OCI-M1 (cell line): ENCODE measurements at regions not wholly inside any gene's neighbourhood (a gene's known extent, or its start where the extent isn't known, plus 50 kb on each side); places are given as distances from the start of the nearest gene placed in this dataset.
"Not testable (repeated sequence)": the region's sequence is repeated elsewhere in the genome, so short reads cannot be mapped to it uniquely, and the experiment has no call there.

Experiments
- DNase-seq: peaks from one replicate; lab custom pipeline; 2025; lab: John Stamatoyannopoulos, UW

- DNase-seq: no peak
Measured at GRCh38 chrX:138020941-138021340, 455.0 kb downstream of the ZIC3 start.

GRCh38 chrX:138026211-138026610, 460.3 kb downstream of the ZIC3 start:
- peak; percentile 37 for DNase-seq

- DNase-seq: no peak
Measured at GRCh38 chrX:138031715-138032114, 465.8 kb downstream of the ZIC3 start.

- peak; percentile 2 for DNase-seq
Measured at GRCh38 chrX:138034136-138034535, 468.2 kb downstream of the ZIC3 start.

GRCh38 chrX:138037548-138037947, 471.6 kb downstream of the ZIC3 start:
- DNase-seq: no peak

- no peak for DNase-seq
Measured at GRCh38 chrX:138057883-138058282, 492.0 kb downstream of the ZIC3 start.

GRCh38 chrX:138058931-138059330, 493.0 kb downstream of the ZIC3 start:
- DNase-seq: no peak

- no peak for DNase-seq
Measured at GRCh38 chrX:138067415-138067814, 501.5 kb downstream of the ZIC3 start.

GRCh38 chrX:138073626-138074025, 507.7 kb downstream of the ZIC3 start:
- DNase-seq: no peak

- DNase-seq: no peak
Measured at GRCh38 chrX:138082251-138082650, 516.3 kb downstream of the ZIC3 start.

GRCh38 chrX:138082896-138083295, 517.0 kb downstream of the ZIC3 start:
- no peak for DNase-seq

GRCh38 chrX:138110910-138111309, 545.0 kb downstream of the ZIC3 start:
- not testable (repeated sequence) for DNase-seq

- DNase-seq: no peak
Measured at GRCh38 chrX:138127314-138127713, 561.4 kb downstream of the ZIC3 start.

- peak; percentile 47 for DNase-seq
Measured at GRCh38 chrX:138128027-138128671, 562.2 kb downstream of the ZIC3 start.

- DNase-seq: peak; percentile 0
Measured at GRCh38 chrX:138150709-138151108, 560.8 kb downstream of the FGF13 start.

- DNase-seq: no peak
Measured at GRCh38 chrX:138157850-138158249, 553.7 kb downstream of the FGF13 start.

GRCh38 chrX:138191998-138192397, 519.5 kb downstream of the FGF13 start:
- peak; percentile 24 for DNase-seq

GRCh38 chrX:138229718-138230117, 481.8 kb downstream of the FGF13 start:
- DNase-seq: no peak

- DNase-seq: no peak
Measured at GRCh38 chrX:138240266-138240665, 471.3 kb downstream of the FGF13 start.

- no peak for DNase-seq
Measured at GRCh38 chrX:138254001-138254400, 457.5 kb downstream of the FGF13 start.

GRCh38 chrX:138255373-138255772, 456.1 kb downstream of the FGF13 start:
- DNase-seq: no peak

- DNase-seq: not testable (repeated sequence)
Measured at GRCh38 chrX:138264095-138264494, 447.4 kb downstream of the FGF13 start.

GRCh38 chrX:138270931-138271330, 440.6 kb downstream of the FGF13 start:
- no peak for DNase-seq

GRCh38 chrX:138282598-138283150, 428.8 kb downstream of the FGF13 start:
- DNase-seq: not testable (repeated sequence)
